ENCODE measurements at regions not wholly inside any gene's neighbourhood (a gene's known extent, or its start where the extent isn't known, plus 50 kb on each side); places are given as distances from the start of the nearest gene placed in this dataset.

- no peaks in the 10 kb centered on the region for H3K36me3 ChIP-seq (ENCODE audit: control insufficient read depth in 1 of 2, insufficient read depth in 2 of 2, low read length in 2 of 2)
- ChIA-PET CTCF (no interaction called here), RAD21 (ENCODE audit: low non-redundant PET in 1 of 2, low total read pairs in 2 of 2, uncharacterized antibody in 2 of 2, unreplicated experiment in 2 of 2) (no interaction called here), POLR2A (no interaction called here)
- DNase-seq (ENCODE audit: low read depth, low spot score) (no peak), ATAC-seq (no peak)
- no peak overlapping the region for H2AFZ ChIP-seq (ENCODE audit: low read depth, low read length, poor library complexity, severe bottlenecking)
- no peaks in the 10 kb centered on the region for H3K4me1 ChIP-seq (ENCODE audit: control insufficient read depth in 1 of 2, insufficient read depth in 2 of 2, low read length in 2 of 2)
- no peaks in the 10 kb centered on the region for H3K9me2 ChIP-seq (ENCODE audit: insufficient read depth)
- no peak overlapping the region for H3K4me3 ChIP-seq (replicated peaks in 1 of 2; ENCODE audit: low read depth in 1 of 2, low read length in 2 of 2)
- intact Hi-C loops (cut with micrococcal nuclease), result no loop called here
- no peaks in the 10 kb centered on the region for H3K27me3 ChIP-seq (ENCODE audit: insufficient read depth, low read length)
- H3K9ac ChIP-seq (ENCODE audit: low read length), result no peak overlapping the region
- no peaks in the 10 kb centered on the region for H3K79me2 ChIP-seq (ENCODE audit: insufficient read depth, low read length)
- H3K9me3 ChIP-seq (ENCODE audit: control insufficient read depth in 1 of 2, insufficient read depth in 1 of 2, low read depth in 1 of 2, low read length in 2 of 2), result no peaks in the 10 kb centered on the region
- no TSS peak for BruUV-seq (replicated peaks)
- no peaks in the 10 kb centered on the region for H4K20me1 ChIP-seq (ENCODE audit: insufficient read depth)
- no peak overlapping the region for H3K27ac ChIP-seq (ENCODE audit: low read depth, low read length)
- TF ChIP-seq POLR2A (IDR thresholded peaks at IDR 0.05; ENCODE audit: borderline replicate concordance, extremely low read depth, insufficient read depth, insufficient read length), result no peak
- TF ChIP-seq ZFX (IDR thresholded peaks at IDR 0.05), result no peak
- no peak overlapping the region for H3K4me2 ChIP-seq (ENCODE audit: low read length)
These were observed 67.5 kb downstream of the TRIML1 start for GRCh38 chr4:188206783-188207182.

- intact Hi-C loops (cut with micrococcal nuclease), result no loop called here
- H3K36me3 ChIP-seq (ENCODE audit: control insufficient read depth in 1 of 2, insufficient read depth in 2 of 2, low read length in 2 of 2), result no peaks in the 10 kb centered on the region
- TF ChIP-seq CTCF (IDR thresholded peaks at IDR 0.05 in 2 of 3, conservative IDR thresholded peaks at IDR 0.05 in 1 of 3; ENCODE audit: borderline replicate concordance in 1 of 3, insufficient read depth in 1 of 3, low read depth in 2 of 3, low read length in 2 of 3) (no peak), ELF1 (IDR thresholded peaks at IDR 0.05; ENCODE audit: borderline replicate concordance, low read depth) (no peak), JUND (IDR thresholded peaks at IDR 0.05) (peak; percentile 32; the same call in 1 of the 2 replicates), ZNF274 (IDR thresholded peaks at IDR 0.05; ENCODE audit: low read depth, low read length) (no peak), POLR2A (IDR thresholded peaks at IDR 0.05; ENCODE audit: borderline replicate concordance, extremely low read depth, insufficient read depth, insufficient read length) (no peak), SP1 (IDR thresholded peaks at IDR 0.05; ENCODE audit: low read depth) (no peak), TCF7L2 (IDR thresholded peaks at IDR 0.05; ENCODE audit: borderline replicate concordance, extremely low read depth, insufficient read depth, insufficient read length) (peak; percentile 89), SRF (IDR thresholded peaks at IDR 0.05; ENCODE audit: low read depth) (no peak), RAD21 (IDR thresholded peaks at IDR 0.05; ENCODE audit: low read depth) (0 out of 2 replicates have a peak, but pooled peaks have one; percentile 3), FOSL1 (IDR thresholded peaks at IDR 0.05; ENCODE audit: low read depth) (peak; percentile 47; the same call in 1 of the 2 replicates), EZH2phosphoT487 (IDR thresholded peaks at IDR 0.05; ENCODE audit: borderline replicate concordance) (no peak), SIN3A (IDR thresholded peaks at IDR 0.05; ENCODE audit: low read depth) (no peak), POLR2AphosphoS5 (IDR thresholded peaks at IDR 0.05; ENCODE audit: low read depth, low read length) (no peak), CEBPB (IDR thresholded peaks at IDR 0.05; ENCODE audit: low read depth) (no peak)
- TF ChIP-seq, protein P1, sequence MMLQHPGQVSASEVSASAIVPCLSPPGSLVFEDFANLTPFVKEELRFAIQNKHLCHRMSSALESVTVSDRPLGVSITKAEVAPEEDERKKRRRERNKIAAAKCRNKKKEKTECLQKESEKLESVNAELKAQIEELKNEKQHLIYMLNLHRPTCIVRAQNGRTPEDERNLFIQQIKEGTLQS (IDR thresholded peaks at IDR 0.05), result no peak
- TF ChIP-seq, protein P2, sequence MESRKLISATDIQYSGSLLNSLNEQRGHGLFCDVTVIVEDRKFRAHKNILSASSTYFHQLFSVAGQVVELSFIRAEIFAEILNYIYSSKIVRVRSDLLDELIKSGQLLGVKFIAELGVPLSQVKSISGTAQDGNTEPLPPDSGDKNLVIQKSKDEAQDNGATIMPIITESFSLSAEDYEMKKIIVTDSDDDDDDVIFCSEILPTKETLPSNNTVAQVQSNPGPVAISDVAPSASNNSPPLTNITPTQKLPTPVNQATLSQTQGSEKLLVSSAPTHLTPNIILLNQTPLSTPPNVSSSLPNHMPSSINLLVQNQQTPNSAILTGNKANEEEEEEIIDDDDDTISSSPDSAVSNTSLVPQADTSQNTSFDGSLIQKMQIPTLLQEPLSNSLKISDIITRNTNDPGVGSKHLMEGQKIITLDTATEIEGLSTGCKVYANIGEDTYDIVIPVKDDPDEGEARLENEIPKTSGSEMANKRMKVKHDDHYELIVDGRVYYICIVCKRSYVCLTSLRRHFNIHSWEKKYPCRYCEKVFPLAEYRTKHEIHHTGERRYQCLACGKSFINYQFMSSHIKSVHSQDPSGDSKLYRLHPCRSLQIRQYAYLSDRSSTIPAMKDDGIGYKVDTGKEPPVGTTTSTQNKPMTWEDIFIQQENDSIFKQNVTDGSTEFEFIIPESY (IDR thresholded peaks at IDR 0.05; ENCODE audit: extremely low read depth, insufficient replicate concordance, low read length), result no peak
- TF ChIP-seq, protein P3, sequence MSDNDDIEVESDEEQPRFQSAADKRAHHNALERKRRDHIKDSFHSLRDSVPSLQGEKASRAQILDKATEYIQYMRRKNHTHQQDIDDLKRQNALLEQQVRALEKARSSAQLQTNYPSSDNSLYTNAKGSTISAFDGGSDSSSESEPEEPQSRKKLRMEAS (IDR thresholded peaks at IDR 0.05), result no peak
- ChIA-PET RAD21 (ENCODE audit: low non-redundant PET in 1 of 2, low total read pairs in 2 of 2, uncharacterized antibody in 2 of 2, unreplicated experiment in 2 of 2) (no interaction called here), CTCF (no interaction called here), POLR2A (no interaction called here)
- DNase-seq (ENCODE audit: low read depth, low spot score), result peak; percentile 13
- H3K9ac ChIP-seq (ENCODE audit: low read length), result no peak overlapping the region
- no peaks in the 10 kb centered on the region for H3K9me3 ChIP-seq (ENCODE audit: control insufficient read depth in 1 of 2, insufficient read depth in 1 of 2, low read depth in 1 of 2, low read length in 2 of 2)
- peaks cover 0 to 11% of the 10 kb centered on the region in 2 experiments; a peak in 2 of 4 replicates for H3K4me1 ChIP-seq (ENCODE audit: control insufficient read depth in 1 of 2, insufficient read depth in 2 of 2, low read length in 2 of 2)
- BruUV-seq (replicated peaks), result no TSS peak
- H3K4me2 ChIP-seq (ENCODE audit: low read length), result peak overlapping the region; percentile 34
- no peaks in the 10 kb centered on the region for H3K79me2 ChIP-seq (ENCODE audit: insufficient read depth, low read length)
- H3K4me3 ChIP-seq (replicated peaks in 1 of 2; ENCODE audit: low read depth in 1 of 2, low read length in 2 of 2), result no peak overlapping the region
- H3K9me2 ChIP-seq (ENCODE audit: insufficient read depth), result no peaks in the 10 kb centered on the region
- no peak for ATAC-seq
- peak overlapping the region; percentile 91 for H2AFZ ChIP-seq (ENCODE audit: low read depth, low read length, poor library complexity, severe bottlenecking)
- no peaks in the 10 kb centered on the region for H4K20me1 ChIP-seq (ENCODE audit: insufficient read depth)
- no peaks in the 10 kb centered on the region for H3K27me3 ChIP-seq (ENCODE audit: insufficient read depth, low read length)
- no peak overlapping the region for H3K27ac ChIP-seq (ENCODE audit: low read depth, low read length)
These were observed 75.6 kb downstream of the TRIML1 start for GRCh38 chr4:188214861-188215260.
